CD14-positive monocyte (primary cell): ENCODE measurements at regions not wholly inside any gene's neighbourhood (a gene's known extent, or its start where the extent isn't known, plus 50 kb on each side); places are given as distances from the start of the nearest gene placed in this dataset.

Experiments
- DNase-seq, 3 donors: peaks; one replicate each; pipeline ENCODE4 v3.0.0-alpha.2; 2011 to 2022
- H2AFZ ChIP-seq: 2 replicates; pipeline ENCODE4 v1.6.0; 2012; ENCODE audit warnings: mild to moderate bottlenecking, low read depth, low read length, inconsistent platforms; ENCODE audit not compliant: insufficient read depth, poor library complexity, severe bottlenecking
- H3K27ac ChIP-seq, 2 donors: 1 replicate in 1 of 2; 2 replicates in 1 of 2; pipeline ENCODE4 v1.5.1; 2012 to 2013; ENCODE audit warnings: low read length in 2 of 2, control low read depth in 1 of 2, inconsistent platforms in 1 of 2, low read depth in 1 of 2, mild to moderate bottlenecking in 1 of 2
- H3K27me3 ChIP-seq, 2 donors: one replicate each; pipeline versions ENCODE4 v1.6.0 to v1.6.1; 2011 to 2013; ENCODE audit warnings: low read length in 2 of 2; ENCODE audit not compliant: control insufficient read depth in 2 of 2, insufficient read depth in 2 of 2
- H3K36me3 ChIP-seq, 2 donors: replicated peaks in 1 of 2; 1 replicate in 1 of 2; 2 replicates in 1 of 2; pipeline versions ENCODE4 v1.5.1 to v1.6.1; 2012 to 2013; ENCODE audit warnings: low read length in 2 of 2, control low read depth in 1 of 2, inconsistent platforms in 1 of 2, mild to moderate bottlenecking in 1 of 2; ENCODE audit not compliant: insufficient read depth in 2 of 2, control insufficient read depth in 1 of 2
- H3K4me1 ChIP-seq, 2 donors: 1 replicate in 1 of 2; 2 replicates in 1 of 2; pipeline versions ENCODE4 v1.5.1 to v1.6.1; 2012 to 2013; ENCODE audit warnings: low read length in 2 of 2, control low read depth in 1 of 2, inconsistent platforms in 1 of 2, mild to moderate bottlenecking in 1 of 2, moderate library complexity in 1 of 2; ENCODE audit not compliant: insufficient read depth in 2 of 2, control insufficient read depth in 1 of 2
- H3K4me2 ChIP-seq: replicated peaks from 2 replicates; pipeline ENCODE3; 2012; ENCODE audit warnings: low read length, moderate library complexity, mild to moderate bottlenecking; ENCODE audit not compliant: poor library complexity, severe bottlenecking; ENCODE audit errors: extremely low read depth
- H3K4me3 ChIP-seq, 3 experiments: fragments of 200-600 bp in 1 of 3; sonication (generic) in 1 of 3; replicated peaks in 1 of 3; 1 replicate in 2 of 3; 2 replicates in 1 of 3; pipeline ENCODE4 v1.5.1; 2011 to 2013; ENCODE audit warnings: low read length in 3 of 3, mild to moderate bottlenecking in 3 of 3, control low read depth in 2 of 3, low read depth in 2 of 3, inconsistent platforms in 1 of 3, moderate library complexity in 1 of 3
- H3K79me2 ChIP-seq: 2 replicates; pipeline ENCODE4 v1.6.0; 2012; ENCODE audit warnings: mild to moderate bottlenecking, control low read depth, inconsistent platforms, low read length, moderate library complexity; ENCODE audit not compliant: insufficient read depth
- H3K9ac ChIP-seq: 2 replicates; pipeline ENCODE4 v1.6.0; 2017; ENCODE audit warnings: low read length, mild to moderate bottlenecking; ENCODE audit not compliant: insufficient read depth, poor library complexity, severe bottlenecking
- H3K9me3 ChIP-seq, 2 donors: replicated peaks in 1 of 2; 1 replicate in 1 of 2; 2 replicates in 1 of 2; pipeline versions ENCODE4 v1.5.1 to v1.6.1; 2012 to 2013; ENCODE audit warnings: low read length in 2 of 2, control low read depth in 1 of 2; ENCODE audit not compliant: control insufficient read depth in 1 of 2, insufficient read depth in 1 of 2
- H4K20me1 ChIP-seq: 2 replicates; pipeline ENCODE4 v1.6.0; 2012; ENCODE audit warnings: mild to moderate bottlenecking, low read length, control low read depth, moderate library complexity; ENCODE audit not compliant: insufficient read depth
- H3K27ac Mint-ChIP-seq, 7 donors: one replicate each; pipeline ENCODE4 v1.8.0; 2020; ENCODE audit warnings: mild to moderate bottlenecking in 7 of 7, mixed read lengths in 7 of 7, moderate library complexity in 6 of 7, inconsistent platforms in 2 of 7
- H3K27me3 Mint-ChIP-seq, 3 donors: one replicate each; pipeline ENCODE4 v1.8.0; 2021 to 2022; ENCODE audit warnings: low read depth in 3 of 3, mild to moderate bottlenecking in 3 of 3, mixed read lengths in 3 of 3, moderate library complexity in 3 of 3, inconsistent platforms in 1 of 3
- H3K36me3 Mint-ChIP-seq, 2 donors: one replicate each; pipeline ENCODE4 v1.8.0; 2020; ENCODE audit warnings: mixed read lengths in 2 of 2, inconsistent platforms in 1 of 2, mild to moderate bottlenecking in 1 of 2
- H3K4me1 Mint-ChIP-seq: one replicate; pipeline ENCODE4 v1.8.0; 2020; ENCODE audit warnings: mild to moderate bottlenecking, mixed read lengths
- H3K4me3 Mint-ChIP-seq, 2 donors: one replicate each; pipeline ENCODE4 v1.8.0; 2020; ENCODE audit warnings: mild to moderate bottlenecking in 2 of 2, mixed read lengths in 2 of 2, moderate library complexity in 1 of 2
- H3K9me3 Mint-ChIP-seq, 7 donors: one replicate each; pipeline ENCODE4 v1.8.0; 2020 to 2022; ENCODE audit warnings: mixed read lengths in 7 of 7, mild to moderate bottlenecking in 6 of 7, moderate library complexity in 6 of 7, inconsistent platforms in 2 of 7
- WGBS: methylation state at CpG from one replicate; pipeline ENCODE4 v1.1.5; 2013; ENCODE audit warnings: missing lambda C conversion rate; ENCODE audit not compliant: insufficient coverage; 5-methylcytosine and 5-hydroxymethylcytosine counted together
- intact Hi-C, 2 donors: fragments of 100-400 bp; cut with micrococcal nuclease; formaldehyde crosslinking; loops; one replicate each; pipeline versions ENCODE4 v1.15.0 to v1.15.1; 2023
- TF ChIP-seq, protein P1 (sequence below): fragments of 200-600 bp; IDR thresholded peaks from one replicate; pipeline ENCODE4 v1.8.0; 2022; ENCODE audit warnings: antibody characterized with exemption, mild to moderate bottlenecking

DNA sequence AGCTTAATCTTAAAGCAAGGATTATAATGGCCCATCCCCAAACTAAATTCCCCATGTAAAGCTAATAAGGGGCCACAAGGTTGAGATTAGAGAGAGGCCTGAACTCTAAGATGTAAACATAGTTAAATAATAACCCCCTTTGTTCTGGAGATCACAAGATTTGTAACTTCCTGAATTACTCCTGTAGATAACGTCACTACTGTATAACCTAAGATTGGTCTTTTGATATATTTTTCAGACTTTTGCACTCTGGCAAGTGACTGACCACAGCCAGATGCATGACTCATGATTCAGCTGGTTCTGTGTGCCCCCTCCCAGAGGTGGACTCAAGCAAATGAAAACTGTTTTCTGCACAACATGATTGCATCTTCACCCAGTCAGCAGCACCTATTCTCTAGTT lies 686.0 kb upstream of the DDX18 start:
- whole genome bisulfite sequencing, result no CpG with 5 or more reads among the region's 1 CpG
- H3K27ac ChIP-seq, result no peak overlapping the region
- no peak overlapping the region for H3K27ac Mint-ChIP-seq
- H3K36me3 ChIP-seq, result no peaks in the 10 kb centered on the region
- TF ChIP-seq, protein P1, sequence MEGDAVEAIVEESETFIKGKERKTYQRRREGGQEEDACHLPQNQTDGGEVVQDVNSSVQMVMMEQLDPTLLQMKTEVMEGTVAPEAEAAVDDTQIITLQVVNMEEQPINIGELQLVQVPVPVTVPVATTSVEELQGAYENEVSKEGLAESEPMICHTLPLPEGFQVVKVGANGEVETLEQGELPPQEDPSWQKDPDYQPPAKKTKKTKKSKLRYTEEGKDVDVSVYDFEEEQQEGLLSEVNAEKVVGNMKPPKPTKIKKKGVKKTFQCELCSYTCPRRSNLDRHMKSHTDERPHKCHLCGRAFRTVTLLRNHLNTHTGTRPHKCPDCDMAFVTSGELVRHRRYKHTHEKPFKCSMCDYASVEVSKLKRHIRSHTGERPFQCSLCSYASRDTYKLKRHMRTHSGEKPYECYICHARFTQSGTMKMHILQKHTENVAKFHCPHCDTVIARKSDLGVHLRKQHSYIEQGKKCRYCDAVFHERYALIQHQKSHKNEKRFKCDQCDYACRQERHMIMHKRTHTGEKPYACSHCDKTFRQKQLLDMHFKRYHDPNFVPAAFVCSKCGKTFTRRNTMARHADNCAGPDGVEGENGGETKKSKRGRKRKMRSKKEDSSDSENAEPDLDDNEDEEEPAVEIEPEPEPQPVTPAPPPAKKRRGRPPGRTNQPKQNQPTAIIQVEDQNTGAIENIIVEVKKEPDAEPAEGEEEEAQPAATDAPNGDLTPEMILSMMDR, result no peak
- peaks cover 3 to 18% of the 10 kb centered on the region in 2 donors for H3K9me3 ChIP-seq
- no peaks in the 10 kb centered on the region for H3K4me1 ChIP-seq
- intact Hi-C loops, result no loop called here
- H2AFZ ChIP-seq, result no peak overlapping the region
- H3K4me2 ChIP-seq, result no peak overlapping the region
- no peak overlapping the region for H3K4me3 Mint-ChIP-seq
- no peaks in the 10 kb centered on the region for H3K4me1 Mint-ChIP-seq
- H3K27me3 Mint-ChIP-seq, result peaks cover 0 to 2% (median 0%) of the 10 kb centered on the region in 3 donors
- H3K36me3 Mint-ChIP-seq, result no peaks in the 10 kb centered on the region
- peaks cover 0 to 10% (median 4%) of the 10 kb centered on the region in 7 donors for H3K9me3 Mint-ChIP-seq
- H3K9ac ChIP-seq, result no peak overlapping the region
- H3K4me3 ChIP-seq, result no peak overlapping the region
- no peak for DNase-seq
- H3K27me3 ChIP-seq, result no peaks in the 10 kb centered on the region
- H4K20me1 ChIP-seq, result no peaks in the 10 kb centered on the region
- H3K79me2 ChIP-seq, result no peaks in the 10 kb centered on the region

GRCh38 chr2:117137371-117137770 lies 677.1 kb upstream of the DDX18 start:
- no peak overlapping the region for H3K27ac Mint-ChIP-seq
- Histone ChIP-seq H3K4me2 (no peak overlapping the region), H3K9me3 (peaks cover 12 to 13% of the 10 kb centered on the region in 2 donors), H3K36me3 (no peaks in the 10 kb centered on the region), H3K4me1 (no peaks in the 10 kb centered on the region), H3K27ac (no peak overlapping the region), H3K27me3 (no peaks in the 10 kb centered on the region), H2AFZ (no peak overlapping the region), H4K20me1 (no peaks in the 10 kb centered on the region), H3K4me3 (no peak overlapping the region), H3K9ac (no peak overlapping the region), H3K79me2 (no peaks in the 10 kb centered on the region)
- intact Hi-C loops, result no loop called here
- no peak for DNase-seq
- TF ChIP-seq, protein P1, result no peak
- WGBS, result no CpG with 5 or more reads among the region's 2 CpGs
- H3K36me3 Mint-ChIP-seq, result no peaks in the 10 kb centered on the region
- peaks cover 0 to 6% (median 2%) of the 10 kb centered on the region in 7 donors for H3K9me3 Mint-ChIP-seq
- no peak overlapping the region for H3K4me3 Mint-ChIP-seq
- no peaks in the 10 kb centered on the region for H3K4me1 Mint-ChIP-seq
- H3K27me3 Mint-ChIP-seq, result no peaks in the 10 kb centered on the region
